Transverse colon (tissue), 4 donors: ENCODE measurements at regions not wholly inside any gene's neighbourhood (a gene's known extent, or its start where the extent isn't known, plus 50 kb on each side); places are given as distances from the start of the nearest gene placed in this dataset.

ENCODE experiments used
- CTCF ChIP-seq, 5 experiments: fragments of 200-600 bp in 3 of 5; fragments of 450-650 bp in 2 of 5; sonication (generic) in 3 of 5; IDR thresholded peaks; 1 replicate in 2 of 5; 2 replicates in 3 of 5; pipeline ENCODE4 v1.5.1; 2016 to 2017; ENCODE audit warnings: antibody characterized with exemption in 5 of 5, inconsistent platforms in 3 of 5, mild to moderate bottlenecking in 2 of 5, moderate library complexity in 1 of 5
- POLR2A ChIP-seq: fragments of 450-650 bp; IDR thresholded peaks from one replicate; pipeline ENCODE4 v1.6.1; 2016; ENCODE audit warnings: antibody characterized with exemption, mild to moderate bottlenecking, moderate library complexity
- POLR2AphosphoS5 ChIP-seq, 3 donors: sonication (generic); formaldehyde crosslinking; IDR thresholded peaks; one replicate each; pipeline ENCODE4 v1.6.1; 2016; ENCODE audit warnings: antibody characterized with exemption in 3 of 3

- TF ChIP-seq CTCF (IDR thresholded peaks at IDR 0.05), result no peak
- TF ChIP-seq POLR2A, result no peak
- no peak for TF ChIP-seq POLR2AphosphoS5 (IDR thresholded peaks at IDR 0.05)
Measured at GRCh38 chr9:532707-533106, 308.8 kb upstream of the DMRT1 start.
